ENCODE measurements at regions not wholly inside any gene's neighbourhood (a gene's known extent, or its start where the extent isn't known, plus 50 kb on each side); places are given as distances from the start of the nearest gene placed in this dataset.

GRCh38 chr9:13457795-13458194 is 178.3 kb upstream of the MPDZ start:
- H3K27me3 ChIP-seq: no peaks in the 10 kb centered on the region
- H3K4me3 ChIP-seq (ENCODE audit: low read depth, low read length): no peak overlapping the region
- no peaks in the 10 kb centered on the region for H3K9me3 ChIP-seq
- no peak for TF ChIP-seq CTCF (IDR thresholded peaks at IDR 0.05; ENCODE audit: low read depth, low read length)
- H3K4me1 ChIP-seq: no peaks in the 10 kb centered on the region
- H3K36me3 ChIP-seq: no peaks in the 10 kb centered on the region
- DNase-seq: no peak

- no peak overlapping the region for H3K4me3 ChIP-seq (ENCODE audit: low read depth, low read length)
- H3K27me3 ChIP-seq: no peaks in the 10 kb centered on the region
- H3K36me3 ChIP-seq: no peaks in the 10 kb centered on the region
- no peaks in the 10 kb centered on the region for H3K4me1 ChIP-seq
- no peak for TF ChIP-seq CTCF (IDR thresholded peaks at IDR 0.05; ENCODE audit: low read depth, low read length)
- no peaks in the 10 kb centered on the region for H3K9me3 ChIP-seq
- no peak for DNase-seq
Measured at GRCh38 chr9:13450723-13451122, 171.2 kb upstream of the MPDZ start.

GRCh38 chr9:13448482-13448881 is 169.0 kb upstream of the MPDZ start:
- no peak for DNase-seq
- no peak overlapping the region for H3K4me3 ChIP-seq (ENCODE audit: low read depth, low read length)
- no peaks in the 10 kb centered on the region for H3K36me3 ChIP-seq
- H3K4me1 ChIP-seq: no peaks in the 10 kb centered on the region
- no peaks in the 10 kb centered on the region for H3K27me3 ChIP-seq
- H3K9me3 ChIP-seq: no peaks in the 10 kb centered on the region
- TF ChIP-seq CTCF (IDR thresholded peaks at IDR 0.05; ENCODE audit: low read depth, low read length): no peak

- no peak for DNase-seq
- TF ChIP-seq CTCF (IDR thresholded peaks at IDR 0.05; ENCODE audit: low read depth, low read length): no peak
- H3K27me3 ChIP-seq: no peaks in the 10 kb centered on the region
- H3K36me3 ChIP-seq: no peaks in the 10 kb centered on the region
- H3K9me3 ChIP-seq: no peaks in the 10 kb centered on the region
- H3K4me1 ChIP-seq: no peaks in the 10 kb centered on the region
- H3K4me3 ChIP-seq (ENCODE audit: low read depth, low read length): no peak overlapping the region
Measured at GRCh38 chr9:13447843-13448422, 168.4 kb upstream of the MPDZ start.

DNA sequence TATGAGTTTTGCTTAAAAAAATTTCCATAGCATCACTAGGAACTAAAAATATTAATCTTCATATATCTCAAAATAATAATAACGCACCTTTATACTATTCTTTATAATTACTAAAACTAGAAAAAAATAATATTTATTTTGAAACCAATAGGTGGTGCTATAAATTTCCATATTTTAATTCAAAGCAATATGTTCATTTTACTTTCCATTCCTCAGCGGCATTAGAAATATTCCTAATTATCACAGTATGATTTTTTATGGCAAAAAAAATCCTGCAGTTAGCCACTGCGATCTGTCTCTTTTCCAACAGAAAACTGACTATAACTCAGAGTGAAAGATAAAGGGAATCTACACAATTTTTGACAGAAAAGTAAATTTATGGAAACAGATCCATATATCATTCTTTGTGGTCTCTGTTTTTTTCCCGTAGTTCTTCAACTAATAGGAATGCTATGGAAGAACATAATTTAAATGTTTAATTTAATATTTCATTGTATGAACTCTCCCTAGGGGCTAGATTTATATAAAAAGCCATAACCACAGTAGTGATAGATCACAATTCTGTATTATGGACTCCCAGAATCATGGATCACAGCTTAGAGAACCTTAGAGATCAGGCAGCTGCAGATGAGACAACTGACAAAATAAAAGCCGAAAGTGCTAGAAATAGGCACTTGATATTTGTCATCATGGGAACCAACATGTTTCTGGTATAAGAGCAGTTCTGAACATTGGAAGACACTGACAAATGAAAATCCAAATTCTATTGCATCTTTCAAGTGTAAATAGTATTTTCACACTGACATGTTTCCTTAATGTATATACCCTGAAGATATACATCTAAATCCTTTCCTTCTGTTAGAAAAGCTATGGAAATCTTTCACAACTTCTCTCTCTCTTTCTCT is 167.7 kb upstream of the MPDZ start:
- Histone ChIP-seq H3K4me1 (no peaks in the 10 kb centered on the region), H3K9me3 (no peaks in the 10 kb centered on the region), H3K4me3 (ENCODE audit: low read depth, low read length) (peak overlapping the region; percentile 16; the same call in 1 of the 2 replicates), H3K27me3 (no peaks in the 10 kb centered on the region), H3K36me3 (no peaks in the 10 kb centered on the region)
- TF ChIP-seq CTCF (IDR thresholded peaks at IDR 0.05; ENCODE audit: low read depth, low read length): no peak
- no peak for DNase-seq

All from BE2C (cell line).